ENCODE measurements at regions not wholly inside any gene's neighbourhood (a gene's known extent, or its start where the extent isn't known, plus 50 kb on each side); places are given as distances from the start of the nearest gene placed in this dataset.

DNA sequence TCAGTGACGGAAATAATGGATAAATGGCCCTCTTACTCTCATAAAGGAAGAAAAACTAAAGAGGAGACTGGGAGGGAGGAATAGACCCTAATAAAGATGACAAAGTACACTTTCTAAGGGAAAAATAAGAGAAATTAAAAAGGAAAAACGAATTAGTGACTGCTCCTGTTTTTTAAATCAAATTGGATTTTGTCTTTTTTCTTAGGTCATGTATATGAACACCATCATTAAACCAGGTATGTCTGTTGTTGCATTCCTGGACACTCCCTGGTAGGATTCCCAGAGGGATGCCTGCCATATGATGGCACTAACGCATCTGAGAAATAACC, 59.4 kb upstream of the BTN3A2 start:
- no peak for DNase-seq (ENCODE audit: low read depth in 2 of 3, low spot score in 1 of 3)

DNA sequence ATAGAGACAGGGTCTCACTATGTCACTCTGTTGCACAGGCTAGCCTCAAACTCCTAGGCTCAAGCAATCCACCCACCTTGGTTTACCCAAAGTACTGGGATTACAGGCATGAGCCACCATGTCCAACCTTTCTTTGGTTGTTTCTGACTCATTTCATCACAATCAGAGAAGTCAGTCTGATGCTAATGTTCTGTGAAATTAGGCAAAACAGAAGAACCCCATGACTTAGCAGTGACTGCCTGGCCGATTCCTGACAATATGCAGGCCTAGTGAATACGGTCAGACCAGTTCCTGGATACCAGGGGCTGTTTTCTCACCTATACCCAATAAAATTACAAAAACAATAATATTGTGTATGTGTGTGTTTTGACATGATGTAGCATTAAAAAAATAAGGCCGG, 58.8 kb upstream of the BTN3A2 start:
- DNase-seq (ENCODE audit: low read depth in 2 of 3, low spot score in 1 of 3) = no peak

- no peak for DNase-seq (ENCODE audit: low read depth in 2 of 3, low spot score in 1 of 3)
Measured at GRCh38 chr6:26307850-26308249, 57.1 kb upstream of the BTN3A2 start.

- no peak for DNase-seq (ENCODE audit: low read depth in 2 of 3, low spot score in 1 of 3)
Measured at GRCh38 chr6:26309731-26310142, 55.3 kb upstream of the BTN3A2 start.

- DNase-seq (ENCODE audit: low read depth in 2 of 3, low spot score in 1 of 3) = peak; percentile 42 to 65 (median 50)
Measured at GRCh38 chr6:26311012-26311384, 54.0 kb upstream of the BTN3A2 start.

DNA sequence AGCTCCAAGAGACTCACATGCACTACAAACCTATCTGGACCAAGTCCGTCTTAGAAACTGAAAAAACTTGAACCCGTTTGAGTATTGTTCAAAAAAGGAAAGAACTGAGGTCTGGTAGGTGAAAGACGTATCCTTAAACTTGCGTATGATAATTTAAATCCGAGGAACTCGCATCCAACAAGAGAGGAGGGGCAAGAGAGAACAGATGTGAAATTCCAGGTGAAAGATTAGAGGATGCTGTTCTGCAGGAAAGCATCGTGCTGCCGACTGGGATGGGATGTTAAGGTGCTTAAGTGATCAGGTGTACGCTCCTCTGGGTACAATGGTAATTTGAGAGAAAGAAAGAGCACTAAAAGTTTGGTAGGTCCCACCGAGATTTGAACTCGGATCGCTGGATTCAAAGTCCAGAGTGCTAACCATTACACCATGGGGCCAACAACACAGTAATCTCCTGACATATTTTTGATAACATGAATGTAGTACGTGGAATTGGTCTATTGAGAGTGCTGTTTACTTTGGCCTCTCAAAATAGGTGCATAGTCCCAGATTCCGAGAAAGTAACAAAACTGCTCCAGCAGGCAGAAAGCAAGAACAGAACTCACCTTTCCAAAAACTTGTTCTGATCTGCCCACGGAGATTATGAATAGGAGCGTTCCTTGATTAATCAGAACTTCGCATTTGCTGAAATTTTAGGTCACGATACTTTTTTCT, 53.5 kb upstream of the BTN3A2 start:
- peak in 2 of 3 donors; percentile 45 to 86 for DNase-seq (ENCODE audit: low read depth in 2 of 3, low spot score in 1 of 3)

- DNase-seq (ENCODE audit: low read depth in 2 of 3, low spot score in 1 of 3) = no peak
Measured at GRCh38 chr6:26312096-26312463, 52.9 kb upstream of the BTN3A2 start.

GRCh38 chr6:26312501-26313397, 52.2 kb upstream of the BTN3A2 start:
- peak; percentile 76 to 89 (median 86) for DNase-seq (ENCODE audit: low read depth in 2 of 3, low spot score in 1 of 3)
